Endodermal cell (in vitro differentiated cells): ENCODE measurements at regions not wholly inside any gene's neighbourhood (a gene's known extent, or its start where the extent isn't known, plus 50 kb on each side); places are given as distances from the start of the nearest gene placed in this dataset.

Experiments used
- DNase-seq: peaks from one replicate; pipeline ENCODE4 v3.0.0-alpha.2; 2017
- H3K27ac ChIP-seq: 2 replicates; pipeline ENCODE4 v1.5.1; 2013; ENCODE audit warnings: mild to moderate bottlenecking, low read depth, low read length, moderate library complexity
- H3K27me3 ChIP-seq: 2 replicates; pipeline ENCODE4 v1.6.1; 2013; ENCODE audit warnings: mild to moderate bottlenecking, low read length, moderate library complexity; ENCODE audit not compliant: insufficient read depth, control insufficient read depth, poor library complexity, severe bottlenecking
- H3K36me3 ChIP-seq: 2 replicates; pipeline ENCODE4 v1.7.0; 2013; ENCODE audit warnings: mild to moderate bottlenecking, low read length, moderate library complexity; ENCODE audit not compliant: control insufficient read depth, insufficient read depth
- H3K4me1 ChIP-seq: one replicate; pipeline ENCODE4 v1.7.0; 2013; ENCODE audit warnings: low read length; ENCODE audit not compliant: control insufficient read depth, insufficient read depth
- H3K4me3 ChIP-seq: 2 replicates; pipeline ENCODE4 v1.5.1; 2013; ENCODE audit warnings: mild to moderate bottlenecking, low read length, moderate library complexity
- H3K9ac ChIP-seq: 2 replicates; pipeline ENCODE4 v1.6.1; 2013; ENCODE audit warnings: mild to moderate bottlenecking, low read length, moderate library complexity; ENCODE audit not compliant: poor library complexity, severe bottlenecking; ENCODE audit errors: extremely low read depth
- H3K9me3 ChIP-seq: 2 replicates; pipeline ENCODE4 v1.6.1; 2013; ENCODE audit warnings: mild to moderate bottlenecking, low read length, moderate library complexity; ENCODE audit not compliant: control insufficient read depth
- H3K27ac Mint-ChIP-seq: 2 replicates; pipeline ENCODE4 v1.8.0; 2020; ENCODE audit warnings: mixed read lengths
- H3K27me3 Mint-ChIP-seq: 2 replicates; pipeline ENCODE4 v1.8.0; 2021; ENCODE audit warnings: mild to moderate bottlenecking, mixed read lengths; ENCODE audit not compliant: insufficient read depth
- H3K36me3 Mint-ChIP-seq: 2 replicates; pipeline ENCODE4 v1.8.0; 2020; ENCODE audit warnings: low read depth, mixed read lengths
- H3K4me1 Mint-ChIP-seq: 2 replicates; pipeline ENCODE4 v1.8.0; 2020; ENCODE audit warnings: mixed read lengths
- H3K4me3 Mint-ChIP-seq: 2 replicates; pipeline ENCODE4 v1.8.0; 2020; ENCODE audit warnings: mild to moderate bottlenecking, moderate library complexity, mixed read lengths
- H3K9me3 Mint-ChIP-seq: 2 replicates; pipeline ENCODE4 v1.8.0; 2020; ENCODE audit warnings: mild to moderate bottlenecking, mixed read lengths
- CTCF ChIP-seq: fragments of 200-600 bp; sonication (generic); conservative IDR thresholded peaks from 2 replicates; pipeline ENCODE4 v1.5.0; 2021; ENCODE audit warnings: antibody characterized with exemption, mild to moderate bottlenecking
- WGBS, 2 experiments: methylation state at CpG; one replicate each; pipeline versions ENCODE4 v1.1.5 to v1.1.7; 2013; ENCODE audit warnings: missing lambda C conversion rate in 2 of 2, mixed read lengths in 1 of 2; ENCODE audit not compliant: insufficient coverage in 1 of 2, insufficient read length in 1 of 2; 5-methylcytosine and 5-hydroxymethylcytosine counted together

GRCh38 chr4:34281826-34282225 lies 1962.5 kb downstream of the ARAP2 start:
- Mint-ChIP-seq H3K9me3 (no peaks in the 10 kb centered on the region), H3K27me3 (no peaks in the 10 kb centered on the region), H3K36me3 (no peaks in the 10 kb centered on the region), H3K4me3 (no peak overlapping the region), H3K27ac (no peak overlapping the region), H3K4me1 (no peaks in the 10 kb centered on the region)
- Histone ChIP-seq H3K9me3 (no peaks in the 10 kb centered on the region), H3K9ac (no peak overlapping the region), H3K27me3 (no peaks in the 10 kb centered on the region), H3K4me3 (no peak overlapping the region), H3K27ac (no peak overlapping the region), H3K36me3 (no peaks in the 10 kb centered on the region), H3K4me1 (no peaks in the 10 kb centered on the region)
- peak; percentile 51 for DNase-seq
- TF ChIP-seq CTCF: no peak
- WGBS, 2 experiments: 90 to 94% methylated on average over 3 to 5 of the region's 5 CpGs

GRCh38 chr4:34289489-34289888 lies 1954.8 kb downstream of the ARAP2 start:
- Mint-ChIP-seq H3K4me3 (no peak overlapping the region), H3K9me3 (no peaks in the 10 kb centered on the region), H3K27ac (no peak overlapping the region), H3K36me3 (no peaks in the 10 kb centered on the region), H3K27me3 (no peaks in the 10 kb centered on the region), H3K4me1 (no peaks in the 10 kb centered on the region)
- no peak for TF ChIP-seq CTCF
- Histone ChIP-seq H3K9me3 (no peaks in the 10 kb centered on the region), H3K27ac (no peak overlapping the region), H3K36me3 (no peaks in the 10 kb centered on the region), H3K4me3 (no peak overlapping the region), H3K27me3 (no peaks in the 10 kb centered on the region), H3K9ac (no peak overlapping the region), H3K4me1 (no peaks in the 10 kb centered on the region)
- DNase-seq: no peak
- WGBS, 2 experiments: no CpG with 5 or more reads among the region's 3 CpGs

- Histone ChIP-seq H3K36me3 (no peaks in the 10 kb centered on the region), H3K9me3 (no peaks in the 10 kb centered on the region), H3K27ac (no peak overlapping the region), H3K9ac (no peak overlapping the region), H3K27me3 (no peaks in the 10 kb centered on the region), H3K4me3 (no peak overlapping the region), H3K4me1 (no peaks in the 10 kb centered on the region)
- H3K27me3 Mint-ChIP-seq: no peaks in the 10 kb centered on the region
- H3K27ac Mint-ChIP-seq: no peak overlapping the region
- H3K9me3 Mint-ChIP-seq: no peaks in the 10 kb centered on the region
- no peak for TF ChIP-seq CTCF
- H3K36me3 Mint-ChIP-seq: no peaks in the 10 kb centered on the region
- no peak overlapping the region for H3K4me3 Mint-ChIP-seq
- no peak for DNase-seq
- H3K4me1 Mint-ChIP-seq: no peaks in the 10 kb centered on the region
Measured at GRCh38 chr4:34289962-34290361, 1954.4 kb downstream of the ARAP2 start.
